Stimulated activated naive CD8-positive, alpha-beta T cell treated with anti-CD3 and anti-CD28 coated beads, Interleukin-15, amount 100 ng/mL, for 72 hours (primary cell): ENCODE measurements at regions not wholly inside any gene's neighbourhood (a gene's known extent, or its start where the extent isn't known, plus 50 kb on each side); places are given as distances from the start of the nearest gene placed in this dataset.
A peak's percentile ranks its signal among the peaks of the same experiment; 100 is the strongest.

ENCODE experiments used
- ATAC-seq: fragments of 150-1000 bp; cut with Tn5 transposase; 2 replicates; pipeline ENCODE4 v1.10.0; 2021; ENCODE audit warnings: mild to moderate bottlenecking, moderate library complexity
- DNase-seq, 2 donors: peaks; one replicate each; pipeline ENCODE4 v3.0.0; 2021 to 2022
- H3K27ac Mint-ChIP-seq, 2 donors: one replicate each; pipeline ENCODE4 v1.8.0; 2022; ENCODE audit warnings: mild to moderate bottlenecking in 2 of 2, mixed read lengths in 2 of 2, moderate library complexity in 2 of 2
- H3K27me3 Mint-ChIP-seq: one replicate; pipeline ENCODE4 v1.8.0; 2022; ENCODE audit warnings: mixed read lengths
- H3K4me1 Mint-ChIP-seq: one replicate; pipeline ENCODE4 v1.8.0; 2022; ENCODE audit warnings: mild to moderate bottlenecking, mixed read lengths
- H3K4me3 Mint-ChIP-seq, 2 donors: one replicate each; pipeline ENCODE4 v1.8.0; 2022; ENCODE audit warnings: mild to moderate bottlenecking in 2 of 2, mixed read lengths in 2 of 2, moderate library complexity in 1 of 2
- H3K9me3 Mint-ChIP-seq, 2 donors: one replicate each; pipeline ENCODE4 v1.8.0; 2022; ENCODE audit warnings: mixed read lengths in 2 of 2

GRCh38 chr9:18106006-18106560, 367.9 kb upstream of the ADAMTSL1 start:
- ATAC-seq (no peak), DNase-seq (no peak)
- Mint-ChIP-seq H3K4me3 (no peak overlapping the region), H3K9me3 (no peaks in the 10 kb centered on the region), H3K27ac (no peak overlapping the region), H3K4me1 (no peaks in the 10 kb centered on the region), H3K27me3 (no peaks in the 10 kb centered on the region)

DNA sequence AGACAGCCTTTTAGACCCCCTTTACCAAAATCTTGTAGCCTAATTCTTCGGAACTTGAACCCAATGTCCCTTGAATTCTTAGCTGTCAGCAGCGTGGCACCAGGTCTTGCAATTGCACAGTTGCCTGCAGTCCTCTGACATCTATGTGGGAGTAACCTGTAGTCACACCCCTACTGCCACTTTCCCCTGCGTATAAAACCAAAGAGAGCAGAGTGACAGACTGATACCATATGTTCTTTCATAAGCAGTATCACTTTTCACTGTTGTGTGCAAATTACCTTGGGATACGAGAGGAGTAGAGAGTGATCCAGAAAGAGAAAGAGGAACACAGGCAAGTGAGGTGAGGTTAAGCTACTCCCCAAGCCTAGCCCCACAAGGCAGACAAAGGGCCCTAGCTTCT, 364.3 kb upstream of the ADAMTSL1 start:
- Mint-ChIP-seq H3K27me3 (no peaks in the 10 kb centered on the region), H3K4me1 (no peaks in the 10 kb centered on the region), H3K27ac (no peak overlapping the region), H3K4me3 (no peak overlapping the region), H3K9me3 (peaks cover 5 to 7% of the 10 kb centered on the region in 2 donors)
- no peak for DNase-seq
- no peak for ATAC-seq

- Mint-ChIP-seq H3K9me3 (peaks cover 5 to 7% of the 10 kb centered on the region in 2 donors), H3K27ac (no peak overlapping the region), H3K4me3 (no peak overlapping the region), H3K4me1 (no peaks in the 10 kb centered on the region), H3K27me3 (no peaks in the 10 kb centered on the region)
- ATAC-seq (no peak), DNase-seq (no peak)
Measured at GRCh38 chr9:18111146-18111545, 362.8 kb upstream of the ADAMTSL1 start.

DNA sequence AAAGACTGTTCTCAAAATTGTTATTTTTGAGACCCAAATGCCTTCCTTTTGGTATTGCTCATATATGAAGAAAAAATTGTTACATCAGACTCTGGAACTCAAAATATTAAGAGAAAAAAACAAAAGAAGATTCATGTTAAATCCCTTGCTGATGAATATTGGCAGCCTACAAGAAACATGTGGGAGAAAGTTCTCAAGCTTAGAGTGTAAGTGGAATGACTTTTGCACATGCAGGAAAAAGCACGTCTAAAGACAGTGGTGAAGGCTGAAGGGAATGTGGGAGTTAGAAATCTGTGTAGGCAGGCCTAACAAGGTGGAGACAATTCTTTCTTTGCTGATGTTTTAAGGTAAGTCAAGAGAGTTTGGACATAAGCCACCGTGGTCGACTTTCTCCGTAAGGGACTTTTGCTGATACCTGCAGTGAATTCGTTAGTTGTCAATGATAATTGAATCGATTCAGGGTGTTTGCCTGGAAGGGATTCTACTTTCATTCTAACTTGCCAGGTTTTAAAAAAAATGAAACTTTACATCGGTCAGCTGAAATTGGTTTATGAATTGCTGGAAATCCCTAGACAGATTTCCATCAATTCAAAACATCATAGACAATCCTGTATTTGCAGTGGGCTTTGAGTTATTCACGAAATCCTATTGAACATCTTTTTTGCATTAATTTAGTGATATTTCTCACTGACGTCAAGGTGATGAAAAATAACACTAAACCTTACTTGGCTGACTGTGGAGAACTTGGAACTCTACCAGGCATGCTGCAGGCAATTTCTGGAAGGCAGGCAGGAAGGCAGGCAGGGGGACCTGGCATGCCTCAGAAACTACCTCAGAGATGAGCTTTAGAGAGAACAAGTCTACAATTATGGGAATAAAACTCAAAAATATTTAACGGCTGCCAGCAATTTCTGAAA, 359.1 kb upstream of the ADAMTSL1 start:
- Mint-ChIP-seq H3K9me3 (peaks cover 5 to 14% of the 10 kb centered on the region in 2 donors), H3K4me1 (no peaks in the 10 kb centered on the region), H3K4me3 (no peak overlapping the region), H3K27me3 (no peaks in the 10 kb centered on the region), H3K27ac (no peak overlapping the region)
- ATAC-seq, result no peak
- no peak for DNase-seq

GRCh38 chr9:18118268-18118667, 355.7 kb upstream of the ADAMTSL1 start:
- peaks cover 5 to 14% of the 10 kb centered on the region in 2 donors for H3K9me3 Mint-ChIP-seq
- H3K27ac Mint-ChIP-seq, result no peak overlapping the region
- ATAC-seq (no peak), DNase-seq (no peak)
- no peaks in the 10 kb centered on the region for H3K27me3 Mint-ChIP-seq
- H3K4me3 Mint-ChIP-seq, result no peak overlapping the region
- no peaks in the 10 kb centered on the region for H3K4me1 Mint-ChIP-seq

DNA sequence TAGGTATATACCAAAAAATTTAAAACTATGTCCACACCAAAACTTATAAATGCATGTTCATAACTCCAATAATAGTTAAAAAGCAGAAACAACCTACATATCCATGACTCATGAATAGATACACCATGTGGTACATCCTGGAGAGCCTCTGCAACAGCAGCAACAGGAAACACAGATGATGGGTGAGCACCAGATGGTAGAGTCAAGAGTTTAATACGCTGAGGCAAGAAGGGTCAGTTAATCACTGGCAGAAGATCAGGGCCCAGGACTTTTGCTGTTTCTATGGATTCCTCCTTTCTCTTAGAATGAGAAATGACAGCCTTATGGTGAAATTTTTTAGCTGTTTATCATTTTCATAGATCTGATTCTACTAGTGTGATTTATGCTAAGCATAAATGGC, 351.8 kb upstream of the ADAMTSL1 start:
- ATAC-seq (no peak), DNase-seq (no peak)
- Mint-ChIP-seq H3K9me3 (peaks cover 0 to 4% of the 10 kb centered on the region in 2 donors), H3K4me3 (no peak overlapping the region), H3K4me1 (no peaks in the 10 kb centered on the region), H3K27me3 (no peaks in the 10 kb centered on the region), H3K27ac (no peak overlapping the region)

- Mint-ChIP-seq H3K4me1 (no peaks in the 10 kb centered on the region), H3K27me3 (no peaks in the 10 kb centered on the region), H3K9me3 (no peaks in the 10 kb centered on the region), H3K4me3 (no peak overlapping the region), H3K27ac (no peak overlapping the region)
- DNase-seq (no peak), ATAC-seq (no peak)
Measured at GRCh38 chr9:18124760-18125159, 349.2 kb upstream of the ADAMTSL1 start.

GRCh38 chr9:18126831-18127498, 347.0 kb upstream of the ADAMTSL1 start:
- Mint-ChIP-seq H3K9me3 (peaks cover 2 to 3% of the 10 kb centered on the region in 2 donors), H3K4me1 (no peaks in the 10 kb centered on the region), H3K27me3 (no peaks in the 10 kb centered on the region), H3K4me3 (no peak overlapping the region), H3K27ac (no peak overlapping the region)
- no peak for ATAC-seq
- DNase-seq, result no peak

- no peaks in the 10 kb centered on the region for H3K4me1 Mint-ChIP-seq
- no peak for DNase-seq
Measured at GRCh38 chr9:18127499-18127875, 346.5 kb upstream of the ADAMTSL1 start.

DNA sequence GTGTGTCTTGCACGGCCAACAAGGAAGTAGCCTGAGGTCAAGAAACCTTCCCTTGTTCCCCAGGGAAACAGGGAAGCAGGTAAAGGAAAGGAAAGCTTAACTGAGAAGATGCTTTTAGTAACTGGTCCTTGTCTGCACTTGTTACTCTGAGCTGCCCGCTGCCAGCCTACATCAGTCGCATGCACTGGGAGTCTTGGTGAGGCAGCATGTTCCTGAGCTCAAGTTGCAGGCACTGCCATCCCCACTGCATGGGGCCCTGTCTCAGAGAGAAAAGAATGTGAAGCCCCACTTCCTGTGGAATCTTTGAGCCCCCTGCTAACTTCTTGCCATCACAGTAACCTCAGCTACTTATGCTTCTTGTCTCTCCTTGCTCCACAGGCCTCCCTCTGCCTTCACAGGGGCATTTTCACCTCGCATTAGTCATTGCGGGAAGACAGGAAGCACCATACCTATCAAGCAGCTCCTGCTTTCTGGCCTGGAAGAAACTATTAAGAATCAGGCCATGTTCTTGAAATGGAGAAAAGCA, 344.1 kb upstream of the ADAMTSL1 start:
- ATAC-seq (no peak), DNase-seq (no peak)
- Mint-ChIP-seq H3K27me3 (no peaks in the 10 kb centered on the region), H3K4me3 (no peak overlapping the region), H3K27ac (no peak overlapping the region), H3K4me1 (no peaks in the 10 kb centered on the region), H3K9me3 (peaks cover 11% of the 10 kb centered on the region in 2 donors)

More at GRCh38 chr9:18127499-18127875, 346.5 kb upstream of the ADAMTSL1 start:
- Mint-ChIP-seq H3K4me3 (no peak overlapping the region), H3K27ac (no peak overlapping the region), H3K27me3 (no peaks in the 10 kb centered on the region), H3K9me3 (peaks cover 7 to 9% of the 10 kb centered on the region in 2 donors)
- no peak for ATAC-seq

DNA sequence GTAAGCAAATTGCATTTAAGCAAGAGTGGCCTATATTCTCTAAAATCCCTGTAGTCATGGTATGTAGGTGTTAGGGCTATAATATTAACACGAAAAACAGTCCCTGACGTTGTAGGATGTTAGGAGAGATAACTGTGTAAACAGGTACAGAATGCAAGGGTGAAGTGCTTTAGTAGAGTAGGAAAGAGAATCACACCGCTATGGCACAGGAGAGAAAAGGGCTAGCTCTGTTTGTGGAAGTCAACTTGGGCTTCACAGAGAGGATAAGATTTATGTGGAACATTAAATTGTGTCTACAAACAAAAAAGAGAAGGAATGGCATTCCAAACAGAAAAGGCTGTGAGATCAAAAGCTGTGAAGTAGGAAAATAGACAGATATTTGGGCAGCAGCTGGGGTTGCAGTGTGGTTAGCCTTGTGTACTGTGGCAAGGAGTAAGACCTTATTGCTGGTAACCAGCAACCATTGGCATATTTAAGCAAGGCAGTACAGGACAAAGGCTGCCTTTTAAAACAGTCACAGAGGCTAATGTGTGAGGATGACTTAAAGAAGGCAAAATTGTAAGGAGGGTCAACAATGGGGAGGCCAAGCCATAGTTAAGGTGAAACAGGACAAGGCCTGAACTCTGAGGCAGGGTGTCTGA, 337.5 kb upstream of the ADAMTSL1 start:
- Mint-ChIP-seq H3K27ac (no peak overlapping the region), H3K4me3 (no peak overlapping the region), H3K27me3 (no peaks in the 10 kb centered on the region), H3K4me1 (no peaks in the 10 kb centered on the region), H3K9me3 (peaks cover 11 to 17% of the 10 kb centered on the region in 2 donors)
- DNase-seq, result no peak
- no peak for ATAC-seq

DNA sequence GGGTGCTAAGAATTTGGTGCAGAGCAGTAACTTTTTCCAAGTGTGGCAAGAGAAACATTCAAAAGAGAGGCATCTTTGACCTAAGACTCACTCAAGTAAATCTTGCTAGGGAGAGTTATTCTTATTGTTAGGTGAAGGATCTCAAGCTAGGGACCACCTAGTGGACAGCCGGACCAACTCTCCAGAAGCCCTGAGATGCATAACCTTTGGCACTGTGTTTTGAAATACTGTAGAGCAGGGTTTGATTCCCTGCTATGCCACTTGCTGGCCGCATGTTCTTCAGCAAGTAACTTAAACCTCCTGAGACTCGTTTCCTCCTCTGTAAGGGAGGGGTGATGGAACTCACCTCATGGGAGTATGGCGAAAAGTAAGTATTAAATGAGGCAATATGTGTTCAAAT, 336.1 kb upstream of the ADAMTSL1 start:
- Mint-ChIP-seq H3K4me1 (no peaks in the 10 kb centered on the region), H3K27me3 (no peaks in the 10 kb centered on the region), H3K4me3 (no peak overlapping the region), H3K9me3 (peaks cover 0 to 7% of the 10 kb centered on the region in 2 donors), H3K27ac (no peak overlapping the region)
- DNase-seq (no peak), ATAC-seq (no peak)

DNA sequence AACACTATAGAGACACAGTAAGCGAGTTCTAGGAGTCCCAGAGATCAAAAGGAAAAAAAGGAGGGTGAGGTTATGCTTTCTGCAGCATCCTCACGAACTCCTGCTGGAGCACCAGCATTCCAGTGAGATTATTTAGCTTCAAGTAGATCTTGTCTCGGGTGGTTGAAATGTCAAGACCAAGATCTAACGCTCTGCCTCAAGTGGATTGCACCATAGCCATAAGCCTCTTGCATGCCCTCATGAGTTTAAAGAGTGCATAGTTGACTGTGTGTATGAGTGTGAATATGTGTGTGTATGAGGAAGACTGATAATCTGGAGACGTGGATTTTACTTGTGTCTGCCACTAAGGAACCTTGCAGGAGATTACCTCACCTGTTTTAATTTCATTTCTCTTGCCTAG, 335.3 kb upstream of the ADAMTSL1 start:
- ATAC-seq (no peak), DNase-seq (no peak)
- no peak overlapping the region for H3K27ac Mint-ChIP-seq
- H3K9me3 Mint-ChIP-seq, result peaks cover 0 to 6% of the 10 kb centered on the region in 2 donors
- no peaks in the 10 kb centered on the region for H3K4me1 Mint-ChIP-seq
- no peak overlapping the region for H3K4me3 Mint-ChIP-seq
- no peaks in the 10 kb centered on the region for H3K27me3 Mint-ChIP-seq

GRCh38 chr9:18141681-18142080, 332.3 kb upstream of the ADAMTSL1 start:
- DNase-seq (no peak), ATAC-seq (no peak)
- Mint-ChIP-seq H3K4me1 (no peaks in the 10 kb centered on the region), H3K27ac (no peak overlapping the region), H3K4me3 (no peak overlapping the region), H3K27me3 (no peaks in the 10 kb centered on the region), H3K9me3 (no peaks in the 10 kb centered on the region)

DNA sequence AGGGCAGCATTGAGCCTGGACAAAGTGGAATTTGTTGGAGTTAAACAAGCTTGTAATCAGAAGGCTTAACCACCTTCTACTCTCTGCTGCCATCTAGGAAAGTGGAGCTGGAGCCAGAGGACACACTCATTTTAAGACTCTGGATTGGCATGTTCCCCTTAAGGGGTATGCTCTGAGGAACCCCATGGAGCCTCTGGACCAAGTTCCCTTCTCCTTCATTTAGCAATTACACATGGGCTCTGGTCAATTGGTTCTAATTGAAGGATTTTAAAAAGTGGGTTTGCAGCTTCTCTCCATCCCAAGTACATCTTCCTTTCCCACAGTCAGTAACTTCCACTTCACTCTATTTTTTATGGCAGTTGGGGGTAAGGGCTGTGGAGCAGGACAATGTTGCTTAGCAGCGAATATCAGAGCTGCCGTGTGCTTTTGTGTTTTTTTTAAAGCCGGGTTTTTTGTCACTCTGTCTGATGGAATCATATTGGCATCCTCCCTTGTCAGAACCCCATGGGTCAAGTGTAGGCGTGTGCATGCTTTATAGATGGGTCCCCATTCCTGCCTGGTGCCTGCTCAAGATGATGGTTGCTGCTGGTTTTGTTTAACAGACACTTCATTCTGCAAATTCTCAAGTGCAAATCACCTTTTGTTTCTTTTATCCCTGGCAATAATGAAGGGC, 330.7 kb upstream of the ADAMTSL1 start:
- Mint-ChIP-seq H3K27me3 (no peaks in the 10 kb centered on the region), H3K4me1 (no peaks in the 10 kb centered on the region), H3K27ac (peak overlapping the region in 1 of 2 donors; percentile 54), H3K9me3 (no peaks in the 10 kb centered on the region), H3K4me3 (no peak overlapping the region)
- DNase-seq, result no peak
- no peak for ATAC-seq
